ENCODE measurements at regions not wholly inside any gene's neighbourhood (a gene's known extent, or its start where the extent isn't known, plus 50 kb on each side); places are given as distances from the start of the nearest gene placed in this dataset.

DNA sequence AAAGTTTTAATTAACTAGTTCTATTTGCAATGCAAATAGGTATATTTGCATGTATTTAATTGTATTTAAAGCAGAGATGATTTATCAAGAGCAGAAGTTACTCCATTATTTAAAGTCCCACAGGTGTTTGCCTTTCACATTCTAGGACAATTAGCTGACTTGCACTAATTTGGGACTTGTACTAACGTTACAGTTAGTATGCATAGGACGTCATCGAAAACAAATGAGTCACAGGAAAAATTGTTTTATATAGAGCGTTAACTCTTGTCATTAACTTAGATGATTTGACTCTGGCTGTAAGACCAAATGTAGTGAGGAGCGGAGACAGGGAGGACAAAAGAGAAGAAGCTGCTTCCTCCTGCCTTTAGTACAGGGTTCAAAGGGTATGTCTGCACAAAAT is 126.1 kb upstream of the IFNE start:
- FAIRE-seq (no peak), DNase-seq (ENCODE audit: low read depth, low spot score) (no peak)
- TF ChIP-seq, protein P1, sequence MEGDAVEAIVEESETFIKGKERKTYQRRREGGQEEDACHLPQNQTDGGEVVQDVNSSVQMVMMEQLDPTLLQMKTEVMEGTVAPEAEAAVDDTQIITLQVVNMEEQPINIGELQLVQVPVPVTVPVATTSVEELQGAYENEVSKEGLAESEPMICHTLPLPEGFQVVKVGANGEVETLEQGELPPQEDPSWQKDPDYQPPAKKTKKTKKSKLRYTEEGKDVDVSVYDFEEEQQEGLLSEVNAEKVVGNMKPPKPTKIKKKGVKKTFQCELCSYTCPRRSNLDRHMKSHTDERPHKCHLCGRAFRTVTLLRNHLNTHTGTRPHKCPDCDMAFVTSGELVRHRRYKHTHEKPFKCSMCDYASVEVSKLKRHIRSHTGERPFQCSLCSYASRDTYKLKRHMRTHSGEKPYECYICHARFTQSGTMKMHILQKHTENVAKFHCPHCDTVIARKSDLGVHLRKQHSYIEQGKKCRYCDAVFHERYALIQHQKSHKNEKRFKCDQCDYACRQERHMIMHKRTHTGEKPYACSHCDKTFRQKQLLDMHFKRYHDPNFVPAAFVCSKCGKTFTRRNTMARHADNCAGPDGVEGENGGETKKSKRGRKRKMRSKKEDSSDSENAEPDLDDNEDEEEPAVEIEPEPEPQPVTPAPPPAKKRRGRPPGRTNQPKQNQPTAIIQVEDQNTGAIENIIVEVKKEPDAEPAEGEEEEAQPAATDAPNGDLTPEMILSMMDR (optimal IDR thresholded peaks at IDR 0.05 in 1 of 3, IDR thresholded peaks at IDR 0.05 in 1 of 3, conservative IDR thresholded peaks at IDR 0.05 in 1 of 3; ENCODE audit: extremely low read depth in 1 of 3, insufficient read depth in 2 of 3, low read length in 3 of 3): no peak
- TF ChIP-seq EZH2 (IDR thresholded peaks at IDR 0.05; ENCODE audit: low read length): no peak
- no peak overlapping the region for H2AFZ ChIP-seq (ENCODE audit: control insufficient read depth, low read length)
- no peak overlapping the region for H3K27ac ChIP-seq (ENCODE audit: control insufficient read depth, insufficient read depth, low read length)
- peaks cover 20% of the 10 kb centered on the region for H3K4me1 ChIP-seq (ENCODE audit: control insufficient read depth, extremely low read depth, insufficient read depth, low read length)
- H3K27me3 ChIP-seq (ENCODE audit: control insufficient read depth, extremely low read depth, insufficient read depth, low read length): no peaks in the 10 kb centered on the region
- H3K9ac ChIP-seq (ENCODE audit: control insufficient read depth, extremely low read depth, insufficient read depth, low read length): no peak overlapping the region
- no peak overlapping the region for H3K4me3 ChIP-seq (ENCODE audit: control insufficient read depth in 2 of 3, extremely low read depth in 1 of 3, insufficient read depth in 2 of 3, low read depth in 1 of 3, low read length in 3 of 3)
- H3K9me1 ChIP-seq (ENCODE audit: control insufficient read depth, extremely low read depth, insufficient read depth, low read length): no peaks in the 10 kb centered on the region
- no peaks in the 10 kb centered on the region for H3K36me3 ChIP-seq (ENCODE audit: control insufficient read depth in 2 of 2, extremely low read depth in 1 of 2, insufficient read depth in 2 of 2, low read length in 2 of 2)
- no peaks in the 10 kb centered on the region for H3K9me3 ChIP-seq (ENCODE audit: control insufficient read depth, low read depth, low read length)
- dilution Hi-C loops (cut with MboI; ENCODE audit: extremely low pct_ligation_motif_present, low sequenced_read_pairs): no loop called here
- H3K79me2 ChIP-seq (ENCODE audit: control insufficient read depth, insufficient read depth, low read length): no peaks in the 10 kb centered on the region
- no peaks in the 10 kb centered on the region for H4K20me1 ChIP-seq (ENCODE audit: control insufficient read depth, extremely low read depth, insufficient read depth, low read length)
- H3K4me2 ChIP-seq (ENCODE audit: control insufficient read depth, extremely low read depth, insufficient read depth, low read depth, low read length): no peak overlapping the region

DNA sequence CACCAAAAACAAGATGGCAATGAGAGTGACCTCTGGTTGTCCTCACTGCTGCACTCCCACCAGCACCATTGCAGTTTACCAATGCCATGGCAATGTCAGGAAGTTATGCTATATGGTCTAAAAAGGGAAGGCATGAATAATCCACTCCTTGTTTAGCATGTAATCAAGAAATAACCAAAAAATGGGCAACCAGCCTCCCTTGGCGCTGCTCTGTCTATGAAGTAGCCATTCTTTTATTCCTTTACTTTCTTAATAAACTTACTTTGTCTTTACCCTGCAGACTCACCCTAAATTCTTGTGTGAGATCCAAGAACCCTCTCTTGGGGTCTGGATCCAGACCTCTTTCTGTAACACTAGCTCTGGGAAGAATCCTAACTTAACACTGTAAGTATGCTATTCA is 127.4 kb upstream of the IFNE start:
- no peak for FAIRE-seq
- DNase-seq (ENCODE audit: low read depth, low spot score): no peak
- dilution Hi-C loops (cut with MboI; ENCODE audit: extremely low pct_ligation_motif_present, low sequenced_read_pairs): no loop called here

More for the DNA sequence above, 127.4 kb upstream of the IFNE start:
- no peaks in the 10 kb centered on the region for H3K9me1 ChIP-seq (ENCODE audit: control insufficient read depth, extremely low read depth, insufficient read depth, low read length)
- no peak for TF ChIP-seq EZH2 (IDR thresholded peaks at IDR 0.05; ENCODE audit: low read length)
- TF ChIP-seq, protein P1 (optimal IDR thresholded peaks at IDR 0.05 in 1 of 3, IDR thresholded peaks at IDR 0.05 in 1 of 3, conservative IDR thresholded peaks at IDR 0.05 in 1 of 3; ENCODE audit: extremely low read depth in 1 of 3, insufficient read depth in 2 of 3, low read length in 3 of 3): no peak
- H3K27ac ChIP-seq (ENCODE audit: control insufficient read depth, insufficient read depth, low read length): no peak overlapping the region
- H3K4me1 ChIP-seq (ENCODE audit: control insufficient read depth, extremely low read depth, insufficient read depth, low read length): peaks cover 20% of the 10 kb centered on the region
- H4K20me1 ChIP-seq (ENCODE audit: control insufficient read depth, extremely low read depth, insufficient read depth, low read length): no peaks in the 10 kb centered on the region
- H2AFZ ChIP-seq (ENCODE audit: control insufficient read depth, low read length): no peak overlapping the region
- H3K9ac ChIP-seq (ENCODE audit: control insufficient read depth, extremely low read depth, insufficient read depth, low read length): no peak overlapping the region
- H3K79me2 ChIP-seq (ENCODE audit: control insufficient read depth, insufficient read depth, low read length): no peaks in the 10 kb centered on the region
- no peaks in the 10 kb centered on the region for H3K36me3 ChIP-seq (ENCODE audit: control insufficient read depth in 2 of 2, extremely low read depth in 1 of 2, insufficient read depth in 2 of 2, low read length in 2 of 2)
- H3K4me2 ChIP-seq (ENCODE audit: control insufficient read depth, extremely low read depth, insufficient read depth, low read depth, low read length): no peak overlapping the region
- H3K4me3 ChIP-seq (ENCODE audit: control insufficient read depth in 2 of 3, extremely low read depth in 1 of 3, insufficient read depth in 2 of 3, low read depth in 1 of 3, low read length in 3 of 3): no peak overlapping the region
- H3K27me3 ChIP-seq (ENCODE audit: control insufficient read depth, extremely low read depth, insufficient read depth, low read length): no peaks in the 10 kb centered on the region
- H3K9me3 ChIP-seq (ENCODE audit: control insufficient read depth, low read depth, low read length): no peaks in the 10 kb centered on the region
